Effector memory CD8-positive, alpha-beta T cell (primary cell): ENCODE measurements at regions not wholly inside any gene's neighbourhood (a gene's known extent, or its start where the extent isn't known, plus 50 kb on each side); places are given as distances from the start of the nearest gene placed in this dataset.

Experiments used
- ATAC-seq: fragments of 150-1000 bp; cut with Tn5 transposase; replicated peaks from 2 replicates; pipeline ENCODE4 v1.10.0; 2021; ENCODE audit warnings: mild to moderate bottlenecking, moderate library complexity
- DNase-seq, 3 experiments: peaks; one replicate each; pipeline ENCODE4 v3.0.0; 2021
- H3K27ac Mint-ChIP-seq, 2 donors: one replicate each; pipeline ENCODE4 v1.8.0; 2022; ENCODE audit warnings: mild to moderate bottlenecking in 2 of 2, mixed read lengths in 2 of 2, moderate library complexity in 2 of 2
- H3K27me3 Mint-ChIP-seq, 2 donors: one replicate each; pipeline ENCODE4 v1.8.0; 2022; ENCODE audit warnings: mixed read lengths in 2 of 2
- H3K36me3 Mint-ChIP-seq: one replicate; pipeline ENCODE4 v1.8.0; 2022; ENCODE audit warnings: mild to moderate bottlenecking, moderate library complexity, mixed read lengths; ENCODE audit not compliant: insufficient read depth
- H3K4me1 Mint-ChIP-seq, 2 donors: one replicate each; pipeline ENCODE4 v1.8.0; 2022; ENCODE audit warnings: low read depth in 2 of 2, mixed read lengths in 2 of 2
- H3K4me3 Mint-ChIP-seq, 2 donors: one replicate each; pipeline ENCODE4 v1.8.0; 2022; ENCODE audit warnings: mild to moderate bottlenecking in 2 of 2, mixed read lengths in 2 of 2, moderate library complexity in 2 of 2
- H3K9me3 Mint-ChIP-seq, 2 donors: one replicate each; pipeline ENCODE4 v1.8.0; 2022; ENCODE audit warnings: mixed read lengths in 2 of 2

GRCh38 chr10:133006806-133007205 is 64.4 kb upstream of the CFAP46 start:
- no peak overlapping the region for H3K27ac Mint-ChIP-seq
- no peak for DNase-seq
- no peaks in the 10 kb centered on the region for H3K36me3 Mint-ChIP-seq
- H3K9me3 Mint-ChIP-seq, result no peaks in the 10 kb centered on the region
- no peak for ATAC-seq
- no peak overlapping the region for H3K4me3 Mint-ChIP-seq
- no peaks in the 10 kb centered on the region for H3K4me1 Mint-ChIP-seq
- H3K27me3 Mint-ChIP-seq, result peaks cover 8 to 19% of the 10 kb centered on the region in 2 donors

GRCh38 chr10:133006202-133006601 is 63.8 kb upstream of the CFAP46 start:
- Mint-ChIP-seq H3K9me3 (no peaks in the 10 kb centered on the region), H3K36me3 (no peaks in the 10 kb centered on the region), H3K27me3 (peaks cover 13 to 25% of the 10 kb centered on the region in 2 donors), H3K4me3 (no peak overlapping the region), H3K27ac (no peak overlapping the region), H3K4me1 (no peaks in the 10 kb centered on the region)
- ATAC-seq (no peak), DNase-seq (no peak)

- H3K27me3 Mint-ChIP-seq, result peaks cover 18 to 43% of the 10 kb centered on the region in 2 donors
- no peak overlapping the region for H3K4me3 Mint-ChIP-seq
- no peaks in the 10 kb centered on the region for H3K36me3 Mint-ChIP-seq
- no peaks in the 10 kb centered on the region for H3K9me3 Mint-ChIP-seq
- no peak for DNase-seq
- no peaks in the 10 kb centered on the region for H3K4me1 Mint-ChIP-seq
- ATAC-seq, result no peak
- no peak overlapping the region for H3K27ac Mint-ChIP-seq
Observed at GRCh38 chr10:133004478-133004877, 62.1 kb upstream of the CFAP46 start.

- Mint-ChIP-seq H3K36me3 (no peaks in the 10 kb centered on the region), H3K27ac (no peak overlapping the region), H3K4me1 (no peaks in the 10 kb centered on the region), H3K4me3 (no peak overlapping the region), H3K9me3 (no peaks in the 10 kb centered on the region), H3K27me3 (peaks cover 19 to 47% of the 10 kb centered on the region in 2 donors)
- no peak for DNase-seq
- no peak for ATAC-seq
Observed at GRCh38 chr10:133003188-133003587, 60.8 kb upstream of the CFAP46 start.

DNA sequence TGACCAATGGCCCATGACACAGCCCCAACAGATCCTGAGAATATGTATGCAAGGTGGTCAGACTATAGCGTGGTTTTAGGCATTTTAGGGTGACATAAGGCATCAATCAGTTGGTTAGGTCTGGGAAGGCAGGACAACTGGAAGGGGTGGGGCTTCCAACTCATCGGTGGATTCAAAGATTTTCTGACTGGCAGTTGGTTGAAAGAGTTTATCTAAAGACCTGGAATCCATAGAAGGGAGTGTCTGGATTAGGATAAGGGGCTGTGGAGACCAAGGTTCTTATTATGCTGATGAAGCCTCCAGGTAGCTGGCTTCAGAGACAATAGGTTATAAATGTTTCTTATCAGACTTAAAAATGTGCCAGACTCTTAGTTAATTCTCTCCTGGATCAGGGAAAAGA is 60.3 kb upstream of the CFAP46 start:
- Mint-ChIP-seq H3K36me3 (no peaks in the 10 kb centered on the region), H3K27me3 (peaks cover 19 to 47% of the 10 kb centered on the region in 2 donors), H3K9me3 (no peaks in the 10 kb centered on the region), H3K4me1 (no peaks in the 10 kb centered on the region), H3K4me3 (no peak overlapping the region), H3K27ac (no peak overlapping the region)
- DNase-seq (no peak), ATAC-seq (no peak)

DNA sequence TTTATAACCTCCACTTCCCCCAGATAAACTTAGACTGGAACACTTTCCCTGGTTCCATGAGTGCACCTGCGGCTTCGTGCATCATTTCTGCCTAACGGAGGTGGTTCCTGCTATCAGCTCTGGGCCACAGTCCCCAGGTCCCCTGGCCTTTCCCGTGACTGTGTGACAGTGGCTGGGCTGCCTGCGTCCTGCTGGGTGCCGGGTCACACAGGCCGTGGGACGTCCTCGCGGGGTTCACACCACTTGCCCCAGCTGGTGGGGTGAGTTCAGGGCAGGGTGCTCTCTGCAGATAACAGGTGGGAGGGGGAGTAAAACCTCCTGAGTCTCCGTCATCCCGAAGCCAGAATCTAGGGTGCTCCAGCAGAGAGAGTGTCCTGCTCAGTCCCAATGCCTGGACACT is 58.7 kb upstream of the CFAP46 start:
- Mint-ChIP-seq H3K27me3 (peaks cover 19 to 57% of the 10 kb centered on the region in 2 donors), H3K4me1 (no peaks in the 10 kb centered on the region), H3K27ac (no peak overlapping the region), H3K9me3 (no peaks in the 10 kb centered on the region), H3K36me3 (no peaks in the 10 kb centered on the region), H3K4me3 (no peak overlapping the region)
- ATAC-seq (no peak), DNase-seq (no peak)

DNA sequence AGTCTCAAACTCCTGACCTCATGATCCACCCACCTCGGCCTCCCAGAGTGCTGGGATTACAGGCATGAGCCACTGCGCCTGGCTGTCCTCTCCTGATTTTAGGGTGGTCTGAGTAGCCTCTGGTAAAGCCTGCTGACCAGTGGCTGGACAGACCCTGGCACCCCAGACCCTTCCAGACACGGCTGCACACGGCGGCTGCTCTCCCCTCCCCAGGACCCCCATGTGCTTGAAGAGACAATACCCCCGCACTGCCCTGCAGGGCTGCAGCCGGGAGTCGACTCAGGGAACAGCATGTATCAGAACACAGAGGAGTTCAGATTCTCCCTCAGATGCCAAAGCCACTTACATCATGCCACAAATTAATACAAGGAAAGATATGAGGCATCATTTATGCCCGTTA is 58.3 kb upstream of the CFAP46 start:
- Mint-ChIP-seq H3K27ac (no peak overlapping the region), H3K9me3 (no peaks in the 10 kb centered on the region), H3K36me3 (no peaks in the 10 kb centered on the region), H3K27me3 (peaks cover 19 to 57% of the 10 kb centered on the region in 2 donors), H3K4me1 (no peaks in the 10 kb centered on the region), H3K4me3 (no peak overlapping the region)
- DNase-seq (no peak), ATAC-seq (no peak)

DNA sequence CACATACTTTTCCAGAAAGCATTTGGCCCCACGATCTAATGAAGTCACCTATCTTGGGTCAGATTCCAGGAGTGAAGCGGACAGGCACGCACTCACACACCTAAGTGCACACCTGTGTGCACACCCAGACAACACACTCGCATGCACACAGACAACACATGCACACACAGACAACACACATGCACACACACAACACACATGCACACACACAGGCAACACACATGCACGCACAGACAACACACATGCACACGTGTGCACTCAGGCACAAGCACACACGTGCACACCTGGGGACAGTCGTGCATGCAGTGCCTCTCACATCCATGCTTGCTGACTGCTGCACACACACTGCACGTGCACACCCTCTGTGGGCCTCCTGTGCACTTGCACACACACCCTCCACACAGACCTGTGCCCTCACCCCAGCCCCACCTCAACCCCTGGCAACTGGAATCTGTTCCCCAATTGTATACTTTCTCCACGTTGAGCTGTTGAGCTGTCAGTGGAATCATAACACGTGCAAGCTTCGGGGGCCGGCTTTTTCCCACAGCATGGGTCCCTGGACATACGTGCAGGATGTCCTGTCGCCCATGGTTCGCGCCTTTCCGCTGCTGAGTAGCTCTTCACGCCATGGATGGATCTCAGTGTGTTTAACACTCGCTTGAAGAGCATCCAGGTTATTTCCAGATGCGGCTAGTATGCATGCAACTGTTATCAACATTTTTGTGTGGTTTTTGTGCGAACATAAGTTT is 55.3 kb upstream of the CFAP46 start:
- H3K4me1 Mint-ChIP-seq, result no peaks in the 10 kb centered on the region
- H3K27ac Mint-ChIP-seq, result no peak overlapping the region
- H3K9me3 Mint-ChIP-seq, result no peaks in the 10 kb centered on the region
- ATAC-seq (no peak), DNase-seq (no peak)
- H3K4me3 Mint-ChIP-seq, result no peak overlapping the region
- no peaks in the 10 kb centered on the region for H3K36me3 Mint-ChIP-seq
- peaks cover 17 to 56% of the 10 kb centered on the region in 2 donors for H3K27me3 Mint-ChIP-seq

DNA sequence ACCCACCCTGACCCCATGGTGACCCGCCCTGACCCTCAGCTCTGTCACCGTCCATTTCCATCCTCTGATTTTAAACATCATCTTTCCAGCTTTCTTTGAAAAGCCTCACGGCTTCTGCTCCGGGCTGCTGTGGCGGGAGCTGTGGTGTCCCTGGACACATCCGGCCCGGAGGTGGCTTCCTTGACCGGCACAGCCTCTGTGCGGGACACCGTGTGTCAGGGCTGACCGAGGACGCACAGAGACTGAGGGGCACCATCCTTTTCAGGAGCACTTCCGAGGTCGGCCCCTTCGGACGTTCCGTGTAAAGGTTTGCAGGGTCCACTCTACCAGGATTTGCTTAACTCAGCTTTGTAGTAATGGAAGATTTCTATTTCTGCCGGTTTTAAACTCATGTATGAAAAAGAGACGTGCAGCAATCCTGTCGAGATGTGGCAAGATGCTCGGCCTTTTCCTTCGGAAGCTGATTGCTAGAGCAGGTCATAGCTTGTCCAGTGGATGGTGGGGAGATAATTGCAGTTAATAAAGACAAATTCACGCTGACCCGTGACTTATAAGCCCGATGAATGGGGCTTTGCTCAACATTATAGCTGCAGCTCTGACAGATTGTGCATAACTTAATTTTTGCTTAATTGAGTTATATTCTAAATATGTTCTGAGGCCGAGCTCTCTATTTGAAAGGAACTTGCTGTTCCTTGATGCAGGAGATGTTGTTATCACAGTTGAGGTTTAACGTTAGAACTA is 54.4 kb upstream of the CFAP46 start:
- H3K36me3 Mint-ChIP-seq, result no peaks in the 10 kb centered on the region
- DNase-seq (no peak), ATAC-seq (no peak)
- no peaks in the 10 kb centered on the region for H3K4me1 Mint-ChIP-seq
- H3K4me3 Mint-ChIP-seq, result no peak overlapping the region
- H3K27me3 Mint-ChIP-seq, result peaks cover 11 to 47% of the 10 kb centered on the region in 2 donors
- no peak overlapping the region for H3K27ac Mint-ChIP-seq
- no peaks in the 10 kb centered on the region for H3K9me3 Mint-ChIP-seq

- no peak for ATAC-seq
- H3K27ac Mint-ChIP-seq, result no peak overlapping the region
Observed at GRCh38 chr10:132995909-132996602, 53.7 kb upstream of the CFAP46 start.

GRCh38 chr10:132994811-132995210 is 52.4 kb upstream of the CFAP46 start:
- H3K36me3 Mint-ChIP-seq, result no peaks in the 10 kb centered on the region
- no peak overlapping the region for H3K4me3 Mint-ChIP-seq
- peaks cover 4 to 28% of the 10 kb centered on the region in 2 donors for H3K27me3 Mint-ChIP-seq
- no peak overlapping the region for H3K27ac Mint-ChIP-seq
- H3K9me3 Mint-ChIP-seq, result no peaks in the 10 kb centered on the region
- ATAC-seq (no peak), DNase-seq (no peak)
- H3K4me1 Mint-ChIP-seq, result no peaks in the 10 kb centered on the region

More at GRCh38 chr10:132995909-132996602, 53.7 kb upstream of the CFAP46 start:
- no peaks in the 10 kb centered on the region for H3K9me3 Mint-ChIP-seq
- H3K27me3 Mint-ChIP-seq, result peaks cover 6 to 40% of the 10 kb centered on the region in 2 donors
- no peak for DNase-seq
- no peaks in the 10 kb centered on the region for H3K36me3 Mint-ChIP-seq
- no peak overlapping the region for H3K4me3 Mint-ChIP-seq
- no peaks in the 10 kb centered on the region for H3K4me1 Mint-ChIP-seq

DNA sequence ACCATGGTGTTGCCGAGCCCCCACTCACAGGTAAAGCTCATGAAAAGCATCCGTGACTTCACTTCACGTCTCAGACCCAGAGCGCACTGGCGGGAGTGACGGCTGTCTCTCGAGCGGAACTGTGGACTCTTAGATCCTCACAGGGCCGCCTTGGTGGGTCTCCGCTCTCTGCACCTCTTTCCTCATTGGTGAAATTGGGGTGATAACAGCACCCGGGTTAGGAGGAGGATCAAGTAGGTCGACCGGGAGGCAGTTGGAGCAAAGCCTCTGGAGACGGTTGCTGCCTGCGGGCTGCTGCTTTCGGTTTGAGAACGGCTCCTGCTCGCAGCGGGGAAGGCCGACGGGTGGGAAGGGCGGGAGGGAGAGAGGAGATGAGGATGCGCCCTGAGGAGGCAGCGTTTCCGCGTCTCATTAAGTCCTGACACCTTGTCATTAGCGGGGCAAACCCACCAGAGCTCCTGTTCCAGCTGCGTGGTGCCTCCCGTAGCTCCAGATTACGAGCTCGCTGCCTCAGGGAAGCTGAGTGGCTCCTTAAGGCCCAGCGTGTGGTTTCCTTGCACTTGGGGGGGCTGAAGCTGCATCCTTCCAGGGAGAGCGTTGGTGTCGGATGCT is 51.9 kb upstream of the CFAP46 start:
- no peak overlapping the region for H3K27ac Mint-ChIP-seq
- DNase-seq (no peak), ATAC-seq (no peak)
- no peaks in the 10 kb centered on the region for H3K9me3 Mint-ChIP-seq
- H3K4me3 Mint-ChIP-seq, result no peak overlapping the region
- no peaks in the 10 kb centered on the region for H3K36me3 Mint-ChIP-seq
- H3K4me1 Mint-ChIP-seq, result no peaks in the 10 kb centered on the region
- peaks cover 0 to 22% of the 10 kb centered on the region in 2 donors for H3K27me3 Mint-ChIP-seq
